OCI-LY7 (cell line): ENCODE measurements at regions not wholly inside any gene's neighbourhood (a gene's known extent, or its start where the extent isn't known, plus 50 kb on each side); places are given as distances from the start of the nearest gene placed in this dataset.

Source experiments
- BruUV-seq: library from RNA; stranded (reverse); fragments of 400-500 nt; replicated peaks from 2 replicates; lab custom pipeline; 2021; lab: Mats Ljungman, UMichigan
- CTCF ChIA-PET: fragments of 300-600 bp; sonication (Branson Sonifier 250); formaldehyde crosslinking; loops from one replicate; lab custom pipeline; 2022; ENCODE audit warnings: antibody characterized with exemption; ENCODE audit not compliant: unreplicated experiment; lab: Charles Lee
- POLR2A ChIA-PET: fragments of 300-600 bp; sonication (Branson Sonifier 250); formaldehyde crosslinking; loops from one replicate; lab custom pipeline; 2022; ENCODE audit warnings: antibody characterized with exemption; lab: Charles Lee
- DNase-seq: peaks from one replicate; pipeline ENCODE4 v3.0.0-alpha.2; 2015; ENCODE audit warnings: low spot score
- H2AFZ ChIP-seq: fragments of 200-600 bp; sonication (generic), shearing (Covaris generic); 2 replicates; pipeline ENCODE4 v1.6.1; 2014; ENCODE audit warnings: mild to moderate bottlenecking, antibody characterized with exemption, low read length, moderate library complexity
- H3K27ac ChIP-seq: fragments of 200-600 bp; sonication (generic); 2 replicates; pipeline ENCODE4 v1.5.1; 2014; ENCODE audit warnings: mixed run types, low read depth, mild to moderate bottlenecking, moderate library complexity, low read length, inconsistent platforms; ENCODE audit not compliant: poor library complexity, severe bottlenecking
- H3K36me3 ChIP-seq: fragments of 200-600 bp; sonication (generic); 2 replicates; pipeline ENCODE4 v1.6.1; 2014; ENCODE audit warnings: mild to moderate bottlenecking, antibody characterized with exemption, low read length, moderate library complexity, mixed read lengths; ENCODE audit not compliant: insufficient read depth
- H3K4me1 ChIP-seq: fragments of 200-600 bp; sonication (generic); 2 replicates; pipeline ENCODE4 v1.5.1; 2014; ENCODE audit warnings: mild to moderate bottlenecking, low read length; ENCODE audit not compliant: insufficient read depth, poor library complexity, severe bottlenecking
- H3K4me2 ChIP-seq: fragments of 200-600 bp; sonication (generic); 2 replicates; pipeline ENCODE4 v1.6.1; 2014; ENCODE audit warnings: mild to moderate bottlenecking, low read length
- H3K4me3 ChIP-seq: fragments of 200-600 bp; sonication (generic); 2 replicates; pipeline ENCODE4 v1.5.1; 2014; ENCODE audit warnings: mild to moderate bottlenecking, low read depth, low read length; ENCODE audit not compliant: poor library complexity, severe bottlenecking
- H3K79me2 ChIP-seq: fragments of 200-600 bp; sonication (generic); 2 replicates; pipeline ENCODE4 v1.6.1; 2016; ENCODE audit warnings: low read depth, mild to moderate bottlenecking, low read length, moderate library complexity, mixed read lengths; ENCODE audit not compliant: insufficient read depth
- H3K9me2 ChIP-seq: fragments of 200-600 bp; sonication (generic); 2 replicates; pipeline ENCODE4 v1.6.1; 2016; ENCODE audit warnings: mild to moderate bottlenecking, low read length, mixed read lengths; ENCODE audit not compliant: insufficient read depth
- H3K9me3 ChIP-seq: fragments of 200-600 bp; sonication (generic); 2 replicates; pipeline ENCODE4 v1.6.1; 2014; ENCODE audit warnings: mild to moderate bottlenecking, mixed run types, low read length, mixed read lengths
- H4K20me1 ChIP-seq: fragments of 200-600 bp; sonication (generic); 2 replicates; pipeline ENCODE4 v1.6.1; 2014; ENCODE audit warnings: mild to moderate bottlenecking, antibody characterized with exemption, low read length, moderate library complexity, mixed read lengths; ENCODE audit not compliant: insufficient read depth
- EZH2phosphoT487 ChIP-seq: fragments of 200-600 bp; sonication (generic); IDR thresholded peaks from 2 replicates; pipeline ENCODE4 v1.6.1; 2018; ENCODE audit warnings: low read depth, borderline replicate concordance, mild to moderate bottlenecking, mixed run types, antibody characterized with exemption, low read length, moderate library complexity, mixed read lengths
- intact Hi-C: fragments of 100-400 bp; cut with micrococcal nuclease; formaldehyde crosslinking; loops from one replicate; pipeline ENCODE4 v1.10.0; 2022; ENCODE audit not compliant: unreplicated experiment
- TF ChIP-seq, protein P1 (sequence below): fragments of 200-600 bp; sonication (generic); conservative IDR thresholded peaks from 2 replicates; pipeline ENCODE4 v1.5.1; 2014; ENCODE audit warnings: mild to moderate bottlenecking, antibody characterized with exemption, low read length, moderate library complexity, mixed read lengths

GRCh38 chr1:22207511-22208267 is 64.8 kb upstream of the WNT4 start:
- no peaks in the 10 kb centered on the region for H3K9me3 ChIP-seq
- intact Hi-C loops = no loop called here
- no peaks in the 10 kb centered on the region for H3K9me2 ChIP-seq
- ChIA-PET POLR2A (no interaction called here), CTCF (no interaction called here)
- no peak for TF ChIP-seq EZH2phosphoT487
- TF ChIP-seq, protein P1, sequence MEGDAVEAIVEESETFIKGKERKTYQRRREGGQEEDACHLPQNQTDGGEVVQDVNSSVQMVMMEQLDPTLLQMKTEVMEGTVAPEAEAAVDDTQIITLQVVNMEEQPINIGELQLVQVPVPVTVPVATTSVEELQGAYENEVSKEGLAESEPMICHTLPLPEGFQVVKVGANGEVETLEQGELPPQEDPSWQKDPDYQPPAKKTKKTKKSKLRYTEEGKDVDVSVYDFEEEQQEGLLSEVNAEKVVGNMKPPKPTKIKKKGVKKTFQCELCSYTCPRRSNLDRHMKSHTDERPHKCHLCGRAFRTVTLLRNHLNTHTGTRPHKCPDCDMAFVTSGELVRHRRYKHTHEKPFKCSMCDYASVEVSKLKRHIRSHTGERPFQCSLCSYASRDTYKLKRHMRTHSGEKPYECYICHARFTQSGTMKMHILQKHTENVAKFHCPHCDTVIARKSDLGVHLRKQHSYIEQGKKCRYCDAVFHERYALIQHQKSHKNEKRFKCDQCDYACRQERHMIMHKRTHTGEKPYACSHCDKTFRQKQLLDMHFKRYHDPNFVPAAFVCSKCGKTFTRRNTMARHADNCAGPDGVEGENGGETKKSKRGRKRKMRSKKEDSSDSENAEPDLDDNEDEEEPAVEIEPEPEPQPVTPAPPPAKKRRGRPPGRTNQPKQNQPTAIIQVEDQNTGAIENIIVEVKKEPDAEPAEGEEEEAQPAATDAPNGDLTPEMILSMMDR = no peak
- H4K20me1 ChIP-seq = no peaks in the 10 kb centered on the region
- DNase-seq = no peak
- no peak overlapping the region for H3K27ac ChIP-seq
- H3K4me2 ChIP-seq = no peak overlapping the region
- H2AFZ ChIP-seq = no peak overlapping the region
- H3K4me1 ChIP-seq = no peaks in the 10 kb centered on the region
- H3K4me3 ChIP-seq = no peak overlapping the region
- H3K79me2 ChIP-seq = no peaks in the 10 kb centered on the region
- H3K36me3 ChIP-seq = no peaks in the 10 kb centered on the region
- no TSS peak for BruUV-seq

GRCh38 chr1:22208268-22208972 is 65.5 kb upstream of the WNT4 start:
- Histone ChIP-seq H3K4me3 (no peak overlapping the region), H3K4me1 (no peaks in the 10 kb centered on the region), H4K20me1 (no peaks in the 10 kb centered on the region), H3K9me2 (no peaks in the 10 kb centered on the region), H2AFZ (no peak overlapping the region), H3K4me2 (no peak overlapping the region), H3K79me2 (no peaks in the 10 kb centered on the region), H3K27ac (no peak overlapping the region), H3K36me3 (no peaks in the 10 kb centered on the region), H3K9me3 (no peaks in the 10 kb centered on the region)
- POLR2A ChIA-PET = no interaction called here
- no TSS peak for BruUV-seq
- no peak for DNase-seq
- CTCF ChIA-PET = no interaction called here
- TF ChIP-seq EZH2phosphoT487 = no peak
- TF ChIP-seq, protein P1 = no peak
- intact Hi-C loops = no loop called here

- Histone ChIP-seq H3K9me2 (no peaks in the 10 kb centered on the region), H2AFZ (no peak overlapping the region), H3K9me3 (no peaks in the 10 kb centered on the region), H4K20me1 (no peaks in the 10 kb centered on the region), H3K4me2 (no peak overlapping the region), H3K79me2 (no peaks in the 10 kb centered on the region), H3K4me3 (no peak overlapping the region), H3K4me1 (no peaks in the 10 kb centered on the region), H3K27ac (no peak overlapping the region), H3K36me3 (no peaks in the 10 kb centered on the region)
- no peak for DNase-seq
- TF ChIP-seq EZH2phosphoT487 = no peak
- TF ChIP-seq, protein P1 = no peak
- intact Hi-C loops = no loop called here
- POLR2A ChIA-PET = no interaction called here
- CTCF ChIA-PET = no interaction called here
- no TSS peak for BruUV-seq
Observed at GRCh38 chr1:22208973-22209378, 66.1 kb upstream of the WNT4 start.
